HepG2 (cell line): ENCODE measurements at regions not wholly inside any gene's neighbourhood (a gene's known extent, or its start where the extent isn't known, plus 50 kb on each side); places are given as distances from the start of the nearest gene placed in this dataset.
"Not testable (repeated sequence)": the region's sequence is repeated elsewhere in the genome, so short reads cannot be mapped to it uniquely, and the experiment has no call there.

Experiments used
- ATAC-seq: fragments of 200-7000 bp; cut with Tn5 transposase; 3 replicates; pipeline ENCODE4 v1.9.1; 2020; ENCODE audit warnings: mild to moderate bottlenecking, moderate library complexity
- BruUV-seq: library from RNA; stranded (reverse); fragments of 400-500 nt; replicated peaks from 2 replicates; lab custom pipeline; 2021; lab: Mats Ljungman, UMichigan
- CTCF ChIA-PET: fragments of 300-600 bp; formaldehyde crosslinking; extraction: SDS; loops from one replicate; lab custom pipeline; 2021; ENCODE audit warnings: low total read pairs, inconsistent platforms, low intra/inter-chr PET ratio; lab: Yijun Ruan, JAX
- POLR2A ChIA-PET: fragments of 350-600 bp; sonication (Branson Sonifier 250); formaldehyde crosslinking; loops from one replicate; lab custom pipeline; 2020; ENCODE audit warnings: antibody characterized with exemption, inconsistent platforms; lab: Yijun Ruan, JAX
- DNase-seq: peaks from one replicate; pipeline ENCODE4 v3.0.0-alpha.2; 2015; ENCODE audit warnings: low spot score
- FAIRE-seq: peaks from 3 replicates; lab custom pipeline; 2011; peaks lifted over from hg19 to GRCh38; lab: Jason Lieb, UNC
- H2AFZ ChIP-seq: one replicate; pipeline ENCODE4 v1.6.1; 2011; ENCODE audit warnings: low read length, inconsistent platforms
- H3K27ac ChIP-seq: fragments of 300-600 bp; 3 replicates; pipeline ENCODE4 v1.8.0; 2011; ENCODE audit warnings: mixed run types, mild to moderate bottlenecking, mixed read lengths, low read length, inconsistent platforms; ENCODE audit not compliant: insufficient read depth; ENCODE audit errors: extremely low read length
- H3K27me3 ChIP-seq, 2 experiments: fragments of 200-600 bp in 1 of 2; 2 replicates in 1 of 2; 3 replicates in 1 of 2; pipeline versions ENCODE4 v1.6.0 to v1.8.0; 2011; ENCODE audit warnings: low read length in 2 of 2, mild to moderate bottlenecking in 2 of 2, moderate library complexity in 2 of 2, inconsistent platforms in 1 of 2; ENCODE audit not compliant: insufficient read depth in 2 of 2, control insufficient read depth in 1 of 2
- H3K36me3 ChIP-seq, 2 experiments: fragments of 200-600 bp in 1 of 2; replicated peaks in 1 of 2; 2 replicates in 1 of 2; 3 replicates in 1 of 2; pipeline versions ENCODE4 v1.5.1 to v1.8.0; 2011; ENCODE audit warnings: low read length in 2 of 2, inconsistent platforms in 1 of 2; ENCODE audit not compliant: insufficient read depth in 2 of 2, control insufficient read depth in 1 of 2
- H3K4me1 ChIP-seq: 2 replicates; pipeline ENCODE4 v1.5.1; 2012; ENCODE audit warnings: low read length, inconsistent platforms; ENCODE audit not compliant: insufficient read depth
- H3K4me2 ChIP-seq: 2 replicates; pipeline ENCODE4 v1.6.0; 2011; ENCODE audit warnings: low read depth, low read length, inconsistent platforms
- H3K4me3 ChIP-seq, 3 experiments: fragments of 200-600 bp in 1 of 3; sonication (generic), shearing (Covaris generic) in 1 of 3; replicated peaks in 1 of 3; 2 replicates each; pipeline ENCODE4 v1.5.1; 2011 to 2016; ENCODE audit warnings: low read length in 3 of 3, inconsistent platforms in 2 of 3, low read depth in 2 of 3, mild to moderate bottlenecking in 2 of 3, control low read depth in 1 of 3, mixed read lengths in 1 of 3; ENCODE audit not compliant: insufficient read depth in 1 of 3
- H3K79me2 ChIP-seq: one replicate; pipeline ENCODE4 v1.6.1; 2011; ENCODE audit warnings: low read length, inconsistent platforms; ENCODE audit not compliant: insufficient read depth
- H3K9ac ChIP-seq: 2 replicates; pipeline ENCODE4 v1.6.0; 2011; ENCODE audit warnings: mild to moderate bottlenecking, low read depth, low read length, inconsistent platforms; ENCODE audit not compliant: insufficient read depth
- H3K9me3 ChIP-seq: 2 replicates; pipeline ENCODE4 v1.5.1; 2012; ENCODE audit warnings: mild to moderate bottlenecking, low read length
- H4K20me1 ChIP-seq: 2 replicates; pipeline ENCODE4 v1.6.0; 2011; ENCODE audit warnings: inconsistent platforms, mild to moderate bottlenecking, low read length, moderate library complexity; ENCODE audit not compliant: insufficient read depth
- MAFK ChIP-seq, 2 experiments: IDR thresholded peaks in 1 of 2; conservative IDR thresholded peaks in 1 of 2; 2 replicates each; pipeline ENCODE4 v1.6.1; 2011; ENCODE audit warnings: improper control_type of control experiment in 2 of 2, low read length in 2 of 2
- RXRA ChIP-seq: sonication (generic); formaldehyde crosslinking; IDR thresholded peaks from 2 replicates; pipeline ENCODE4 v1.5.1; 2020; ENCODE audit warnings: missing genetic modification reagents
- ZNF768 ChIP-seq: sonication (generic); formaldehyde crosslinking; IDR thresholded peaks from 2 replicates; pipeline ENCODE4 v1.4.0; 2020; ENCODE audit warnings: missing genetic modification reagents
- WGBS: methylation state at CpG from one replicate; pipeline ENCODE4 v1.1.6; 2017; ENCODE audit warnings: low lambda C conversion rate; 5-methylcytosine and 5-hydroxymethylcytosine counted together
- in situ Hi-C: cut with HindIII; loops from 2 replicates; pipeline ENCODE4 v1.10.0; 2017; ENCODE audit warnings: low pct_unique_long_range_greater_than_20kb; ENCODE audit not compliant: extremely low pct_ligation_motif_present
- intact Hi-C: fragments of 100-400 bp; cut with micrococcal nuclease; formaldehyde crosslinking; loops from one replicate; pipeline ENCODE4 v1.10.0; 2022; ENCODE audit not compliant: unreplicated experiment
- TF ChIP-seq, protein P1 (sequence below), 2 experiments: sonication (generic) in 1 of 2; formaldehyde crosslinking in 1 of 2; IDR thresholded peaks; 2 replicates each; pipeline versions ENCODE4 v1.4.0 to v1.6.1; 2016 to 2020; ENCODE audit warnings: borderline replicate concordance in 1 of 2, low read depth in 1 of 2, mild to moderate bottlenecking in 1 of 2, missing genetic modification reagents in 1 of 2

DNA sequence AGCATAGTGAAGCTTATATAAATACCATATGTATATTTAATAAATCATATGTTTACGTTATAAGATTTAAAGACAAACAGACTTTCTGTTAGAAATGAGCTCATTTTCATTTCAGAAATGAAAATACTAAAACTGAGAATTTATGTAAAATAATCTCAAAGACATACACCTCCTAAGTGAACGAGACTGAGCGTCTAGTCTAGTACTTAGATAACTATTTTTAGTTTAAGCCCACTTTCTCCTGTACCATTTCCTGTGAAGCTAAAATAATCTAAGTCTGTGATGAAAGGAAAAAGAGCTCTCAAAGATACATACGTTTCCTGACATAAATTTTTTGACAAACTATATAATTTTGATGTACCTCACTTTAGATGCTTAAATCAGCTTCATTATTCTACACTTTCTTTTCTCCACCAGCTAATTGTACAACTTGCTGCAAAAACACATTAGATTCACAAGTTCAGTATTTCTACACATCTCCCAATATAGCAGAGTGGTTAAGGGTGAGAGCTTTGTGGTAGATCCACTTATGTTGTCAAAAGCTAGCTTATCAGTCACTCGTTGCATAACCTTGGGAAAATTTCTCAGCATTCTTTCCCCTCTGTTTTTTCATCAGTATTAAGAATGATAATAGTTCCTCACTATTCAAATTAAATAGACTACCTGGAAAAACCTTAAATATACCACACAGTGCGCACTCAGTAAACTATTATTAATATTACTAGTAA lies 703.0 kb downstream of the PLOD2 start (continued):
- TF ChIP-seq MAFK (conservative IDR thresholded peaks at IDR 0.05 in 1 of 2, IDR thresholded peaks at IDR 0.05 in 1 of 2; ENCODE audit: low read length in 2 of 2), result no peak

DNA sequence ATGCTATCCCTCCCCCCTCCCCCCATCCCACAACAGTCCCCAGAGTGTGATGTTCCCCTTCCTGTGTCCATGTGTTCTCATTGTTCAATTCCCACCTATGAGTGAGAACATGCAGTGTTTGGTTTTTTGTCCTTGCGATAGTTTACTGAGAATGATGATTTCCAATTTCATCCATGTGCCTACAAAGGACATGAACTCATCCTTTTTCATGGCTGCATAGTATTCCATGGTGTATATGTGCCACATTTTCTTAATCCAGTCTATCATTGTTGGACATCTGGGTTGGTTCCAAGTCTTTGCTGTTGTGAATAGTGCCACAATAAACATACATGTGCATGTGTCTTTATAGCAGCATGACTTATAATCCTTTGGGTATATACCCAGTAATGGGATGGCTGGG lies 701.3 kb downstream of the PLOD2 start:
- ATAC-seq, H3K4me1 ChIP-seq, H2AFZ ChIP-seq, CTCF ChIA-PET, H3K9me3 ChIP-seq, in situ Hi-C loops, H3K27me3 ChIP-seq, DNase-seq, BruUV-seq, intact Hi-C loops, FAIRE-seq, H3K79me2 ChIP-seq, H4K20me1 ChIP-seq, H3K4me2 ChIP-seq, H3K36me3 ChIP-seq, H3K4me3 ChIP-seq, POLR2A ChIA-PET, H3K27ac ChIP-seq, H3K9ac ChIP-seq: not testable (repeated sequence)
- whole genome bisulfite sequencing, result 20% methylated on average over 1 of the region's 1 CpG

DNA sequence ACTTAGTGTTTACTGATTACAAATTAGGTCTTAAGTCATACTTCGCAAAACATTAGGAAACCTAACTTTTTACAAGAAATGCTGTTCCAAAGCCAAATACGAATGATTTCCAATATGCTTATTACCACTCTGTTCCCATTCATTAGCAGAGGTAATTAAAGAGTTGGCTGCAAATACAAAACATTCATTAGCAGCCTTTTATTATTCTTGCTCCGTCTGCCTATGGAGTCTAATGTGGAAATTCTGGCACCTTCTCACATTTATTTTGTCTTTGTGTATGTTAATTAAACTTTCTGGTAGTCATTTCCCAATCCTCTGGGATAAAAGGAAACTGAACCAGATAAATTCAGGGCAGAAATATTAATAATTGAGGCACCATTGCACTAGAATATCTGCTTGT lies 689.0 kb downstream of the PLOD2 start:
- H3K4me3 ChIP-seq, result no peak overlapping the region
- no TSS peak for BruUV-seq
- H3K4me2 ChIP-seq, result no peak overlapping the region
- ATAC-seq (no peak), DNase-seq (no peak), FAIRE-seq (no peak)
- H3K36me3 ChIP-seq, result no peaks in the 10 kb centered on the region
- 4% methylated on average over 3 of the region's 3 CpGs for WGBS
- CTCF ChIA-PET, result no interaction called here
- in situ Hi-C loops (no loop called here), intact Hi-C loops (no loop called here)
- no peak overlapping the region for H3K9ac ChIP-seq
- no peaks in the 10 kb centered on the region for H3K27me3 ChIP-seq
- POLR2A ChIA-PET, result no interaction called here
- TF ChIP-seq, protein P1, sequence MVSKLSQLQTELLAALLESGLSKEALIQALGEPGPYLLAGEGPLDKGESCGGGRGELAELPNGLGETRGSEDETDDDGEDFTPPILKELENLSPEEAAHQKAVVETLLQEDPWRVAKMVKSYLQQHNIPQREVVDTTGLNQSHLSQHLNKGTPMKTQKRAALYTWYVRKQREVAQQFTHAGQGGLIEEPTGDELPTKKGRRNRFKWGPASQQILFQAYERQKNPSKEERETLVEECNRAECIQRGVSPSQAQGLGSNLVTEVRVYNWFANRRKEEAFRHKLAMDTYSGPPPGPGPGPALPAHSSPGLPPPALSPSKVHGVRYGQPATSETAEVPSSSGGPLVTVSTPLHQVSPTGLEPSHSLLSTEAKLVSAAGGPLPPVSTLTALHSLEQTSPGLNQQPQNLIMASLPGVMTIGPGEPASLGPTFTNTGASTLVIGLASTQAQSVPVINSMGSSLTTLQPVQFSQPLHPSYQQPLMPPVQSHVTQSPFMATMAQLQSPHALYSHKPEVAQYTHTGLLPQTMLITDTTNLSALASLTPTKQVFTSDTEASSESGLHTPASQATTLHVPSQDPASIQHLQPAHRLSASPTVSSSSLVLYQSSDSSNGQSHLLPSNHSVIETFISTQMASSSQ (IDR thresholded peaks at IDR 0.05; ENCODE audit: low read depth), result no peak
- TF ChIP-seq, protein P1 (CRISPR knock-in tag; IDR thresholded peaks at IDR 0.05; ENCODE audit: borderline replicate concordance), result no peak
- TF ChIP-seq ZNF768, result no peak
- TF ChIP-seq RXRA (CRISPR knock-in tag), result no peak
- no peaks in the 10 kb centered on the region for H3K79me2 ChIP-seq
- no peak overlapping the region for H2AFZ ChIP-seq
- H3K9me3 ChIP-seq, result no peaks in the 10 kb centered on the region
- no peak overlapping the region for H3K27ac ChIP-seq
- no peaks in the 10 kb centered on the region for H3K4me1 ChIP-seq
- H4K20me1 ChIP-seq, result no peaks in the 10 kb centered on the region

DNA sequence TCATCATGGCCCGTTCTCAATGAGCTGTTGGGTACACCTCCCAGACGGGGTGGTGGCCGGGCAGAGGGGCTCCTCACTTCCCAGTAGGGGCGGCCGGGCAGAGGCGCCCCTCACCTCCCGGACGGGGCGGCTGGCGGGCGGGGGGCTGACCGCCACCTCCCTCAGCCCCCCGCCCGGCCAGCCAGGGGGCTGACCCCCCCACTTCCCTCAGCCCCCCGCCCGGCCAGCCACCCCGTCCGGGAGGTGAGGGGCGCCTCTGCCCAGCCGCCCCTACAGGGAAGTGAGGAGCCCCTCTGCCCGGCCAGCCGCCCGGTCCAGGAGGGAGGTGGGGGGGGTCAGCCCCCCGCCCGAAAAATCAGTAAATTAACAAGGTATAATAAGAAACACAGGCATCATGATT lies 678.2 kb downstream of the PLOD2 start:
- H3K79me2 ChIP-seq, FAIRE-seq, H3K4me2 ChIP-seq, H3K4me3 ChIP-seq, ATAC-seq, H2AFZ ChIP-seq, intact Hi-C loops, POLR2A ChIA-PET, H3K9me3 ChIP-seq, BruUV-seq, DNase-seq, CTCF ChIA-PET, in situ Hi-C loops, H3K27ac ChIP-seq, H3K27me3 ChIP-seq, H3K9ac ChIP-seq, H3K36me3 ChIP-seq, H3K4me1 ChIP-seq, H4K20me1 ChIP-seq: not testable (repeated sequence)
- WGBS, result 43% methylated on average over 5 of the region's 25 CpGs
